ENCODE measurements at regions not wholly inside any gene's neighbourhood (a gene's known extent, or its start where the extent isn't known, plus 50 kb on each side); places are given as distances from the start of the nearest gene placed in this dataset.

DNA sequence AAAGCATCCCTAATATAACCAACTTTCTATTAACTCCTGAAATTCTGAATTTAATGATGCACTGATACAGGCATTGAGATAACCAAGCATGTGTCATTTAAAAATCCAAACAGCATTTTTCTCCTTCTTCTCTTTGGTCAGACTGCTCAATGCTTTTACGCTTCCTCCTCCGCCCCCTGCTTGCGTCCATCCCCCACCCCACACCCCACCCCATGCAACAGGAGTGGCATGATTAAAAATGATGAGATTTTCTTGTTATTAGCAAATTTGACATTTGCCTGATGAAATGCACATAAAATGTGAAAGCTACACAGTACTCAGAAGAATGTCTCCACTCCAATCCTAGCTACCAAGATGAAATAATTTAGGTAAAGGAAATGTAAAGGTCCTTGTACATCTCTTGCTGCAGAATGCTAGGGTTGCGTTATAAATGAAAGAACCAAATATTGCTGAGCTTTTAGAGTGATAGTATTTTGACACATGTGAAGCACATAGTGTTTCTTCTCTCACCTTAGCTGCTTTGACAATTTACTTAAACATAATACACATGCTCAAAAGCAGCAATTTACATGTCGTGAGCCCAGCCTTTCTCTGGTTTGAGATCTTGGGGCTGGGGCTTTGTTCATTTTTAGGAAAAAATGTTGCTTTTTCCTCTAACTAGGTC lies 263.8 kb downstream of the MEIS1 start:
- Histone ChIP-seq H3K9ac (ENCODE audit: low read length) (no peak overlapping the region), H3K27me3 (ENCODE audit: insufficient read depth, low read depth, low read length) (no peaks in the 10 kb centered on the region), H3K79me2 (replicated peaks; ENCODE audit: insufficient read depth, low read length) (no peaks in the 10 kb centered on the region), H4K20me1 (ENCODE audit: insufficient read depth) (no peaks in the 10 kb centered on the region), H3K4me3 (ENCODE audit: low read length) (peak overlapping the region; percentile 22), H3K36me3 (ENCODE audit: insufficient read depth, low read length) (no peaks in the 10 kb centered on the region), H3K9me3 (ENCODE audit: low read length) (no peaks in the 10 kb centered on the region), H3F3A (ENCODE audit: insufficient read depth, low read length, poor library complexity, severe bottlenecking) (no peaks in the 10 kb centered on the region), H3K4me2 (ENCODE audit: low read length) (no peak overlapping the region), H3K9me2 (ENCODE audit: insufficient read depth, low read length) (no peaks in the 10 kb centered on the region), H3K27ac (ENCODE audit: low read length) (no peak overlapping the region), H2AFZ (ENCODE audit: low read depth, low read length) (no peak overlapping the region)
- TF ChIP-seq, protein P1, sequence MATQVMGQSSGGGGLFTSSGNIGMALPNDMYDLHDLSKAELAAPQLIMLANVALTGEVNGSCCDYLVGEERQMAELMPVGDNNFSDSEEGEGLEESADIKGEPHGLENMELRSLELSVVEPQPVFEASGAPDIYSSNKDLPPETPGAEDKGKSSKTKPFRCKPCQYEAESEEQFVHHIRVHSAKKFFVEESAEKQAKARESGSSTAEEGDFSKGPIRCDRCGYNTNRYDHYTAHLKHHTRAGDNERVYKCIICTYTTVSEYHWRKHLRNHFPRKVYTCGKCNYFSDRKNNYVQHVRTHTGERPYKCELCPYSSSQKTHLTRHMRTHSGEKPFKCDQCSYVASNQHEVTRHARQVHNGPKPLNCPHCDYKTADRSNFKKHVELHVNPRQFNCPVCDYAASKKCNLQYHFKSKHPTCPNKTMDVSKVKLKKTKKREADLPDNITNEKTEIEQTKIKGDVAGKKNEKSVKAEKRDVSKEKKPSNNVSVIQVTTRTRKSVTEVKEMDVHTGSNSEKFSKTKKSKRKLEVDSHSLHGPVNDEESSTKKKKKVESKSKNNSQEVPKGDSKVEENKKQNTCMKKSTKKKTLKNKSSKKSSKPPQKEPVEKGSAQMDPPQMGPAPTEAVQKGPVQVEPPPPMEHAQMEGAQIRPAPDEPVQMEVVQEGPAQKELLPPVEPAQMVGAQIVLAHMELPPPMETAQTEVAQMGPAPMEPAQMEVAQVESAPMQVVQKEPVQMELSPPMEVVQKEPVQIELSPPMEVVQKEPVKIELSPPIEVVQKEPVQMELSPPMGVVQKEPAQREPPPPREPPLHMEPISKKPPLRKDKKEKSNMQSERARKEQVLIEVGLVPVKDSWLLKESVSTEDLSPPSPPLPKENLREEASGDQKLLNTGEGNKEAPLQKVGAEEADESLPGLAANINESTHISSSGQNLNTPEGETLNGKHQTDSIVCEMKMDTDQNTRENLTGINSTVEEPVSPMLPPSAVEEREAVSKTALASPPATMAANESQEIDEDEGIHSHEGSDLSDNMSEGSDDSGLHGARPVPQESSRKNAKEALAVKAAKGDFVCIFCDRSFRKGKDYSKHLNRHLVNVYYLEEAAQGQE (IDR thresholded peaks at IDR 0.05; ENCODE audit: borderline replicate concordance), result no peak
- peak; percentile 78 for TF ChIP-seq POLR2AphosphoS5 (IDR thresholded peaks at IDR 0.05)
- TF ChIP-seq EP300 (conservative IDR thresholded peaks at IDR 0.05; ENCODE audit: poor library complexity, severe bottlenecking), result peak; percentile 71

DNA sequence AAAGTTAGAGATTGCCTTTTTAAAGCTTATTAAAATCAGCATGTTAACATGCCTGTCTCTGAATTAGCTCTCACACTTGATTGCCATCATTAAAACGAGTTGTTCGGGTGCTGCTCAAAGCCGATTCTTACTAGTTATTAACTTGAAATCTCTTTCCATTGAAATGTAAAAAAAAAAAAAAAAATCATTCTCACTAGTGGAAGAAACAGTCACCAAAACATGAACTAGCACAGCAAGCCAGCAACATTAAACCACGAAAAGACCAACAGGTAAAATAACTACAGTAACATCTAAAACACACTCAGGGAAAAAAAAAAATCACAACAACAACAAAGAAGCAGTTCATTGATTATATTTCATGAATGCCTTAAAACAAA lies 264.5 kb downstream of the MEIS1 start:
- H3F3A ChIP-seq (ENCODE audit: insufficient read depth, low read length, poor library complexity, severe bottlenecking), result no peaks in the 10 kb centered on the region
- no peak overlapping the region for H2AFZ ChIP-seq (ENCODE audit: low read depth, low read length)
- no peaks in the 10 kb centered on the region for H3K27me3 ChIP-seq (ENCODE audit: insufficient read depth, low read depth, low read length)
- peak overlapping the region; percentile 16 for H3K4me3 ChIP-seq (ENCODE audit: low read length)
- TF ChIP-seq MXI1 (conservative IDR thresholded peaks at IDR 0.05; ENCODE audit: poor library complexity, severe bottlenecking) (no peak), POLR2AphosphoS5 (IDR thresholded peaks at IDR 0.05) (no peak), TAF1 (IDR thresholded peaks at IDR 0.05; ENCODE audit: low read depth) (no peak), EZH2 (IDR thresholded peaks at IDR 0.05; ENCODE audit: borderline replicate concordance, insufficient read depth, low read length, poor library complexity, severe bottlenecking) (no peak), RAD21 (conservative IDR thresholded peaks at IDR 0.05) (no peak), SMC3 (conservative IDR thresholded peaks at IDR 0.05; ENCODE audit: poor library complexity) (no peak), EP300 (conservative IDR thresholded peaks at IDR 0.05; ENCODE audit: poor library complexity, severe bottlenecking) (no peak)
- TF ChIP-seq, protein P2, sequence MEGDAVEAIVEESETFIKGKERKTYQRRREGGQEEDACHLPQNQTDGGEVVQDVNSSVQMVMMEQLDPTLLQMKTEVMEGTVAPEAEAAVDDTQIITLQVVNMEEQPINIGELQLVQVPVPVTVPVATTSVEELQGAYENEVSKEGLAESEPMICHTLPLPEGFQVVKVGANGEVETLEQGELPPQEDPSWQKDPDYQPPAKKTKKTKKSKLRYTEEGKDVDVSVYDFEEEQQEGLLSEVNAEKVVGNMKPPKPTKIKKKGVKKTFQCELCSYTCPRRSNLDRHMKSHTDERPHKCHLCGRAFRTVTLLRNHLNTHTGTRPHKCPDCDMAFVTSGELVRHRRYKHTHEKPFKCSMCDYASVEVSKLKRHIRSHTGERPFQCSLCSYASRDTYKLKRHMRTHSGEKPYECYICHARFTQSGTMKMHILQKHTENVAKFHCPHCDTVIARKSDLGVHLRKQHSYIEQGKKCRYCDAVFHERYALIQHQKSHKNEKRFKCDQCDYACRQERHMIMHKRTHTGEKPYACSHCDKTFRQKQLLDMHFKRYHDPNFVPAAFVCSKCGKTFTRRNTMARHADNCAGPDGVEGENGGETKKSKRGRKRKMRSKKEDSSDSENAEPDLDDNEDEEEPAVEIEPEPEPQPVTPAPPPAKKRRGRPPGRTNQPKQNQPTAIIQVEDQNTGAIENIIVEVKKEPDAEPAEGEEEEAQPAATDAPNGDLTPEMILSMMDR (IDR thresholded peaks at IDR 0.05; ENCODE audit: poor library complexity, severe bottlenecking), result no peak
- TF ChIP-seq, protein P1 (IDR thresholded peaks at IDR 0.05; ENCODE audit: borderline replicate concordance), result no peak
- no peaks in the 10 kb centered on the region for H3K9me2 ChIP-seq (ENCODE audit: insufficient read depth, low read length)
- no peaks in the 10 kb centered on the region for H3K9me3 ChIP-seq (ENCODE audit: low read length)
- H3K4me2 ChIP-seq (ENCODE audit: low read length), result peak overlapping the region; percentile 6
- no peaks in the 10 kb centered on the region for H4K20me1 ChIP-seq (ENCODE audit: insufficient read depth)
- H3K27ac ChIP-seq (ENCODE audit: low read length), result no peak overlapping the region
- no peak overlapping the region for H3K9ac ChIP-seq (ENCODE audit: low read length)
- no peaks in the 10 kb centered on the region for H3K36me3 ChIP-seq (ENCODE audit: insufficient read depth, low read length)
- no peaks in the 10 kb centered on the region for H3K79me2 ChIP-seq (replicated peaks; ENCODE audit: insufficient read depth, low read length)
